Breast epithelium (tissue), 4 donors: ENCODE measurements at regions not wholly inside any gene's neighbourhood (a gene's known extent, or its start where the extent isn't known, plus 50 kb on each side); places are given as distances from the start of the nearest gene placed in this dataset.

Experiments used
- DNase-seq, 2 donors: peaks; one replicate each; pipeline ENCODE4 v3.0.0-alpha.2; 2019; ENCODE audit warnings: low spot score in 2 of 2
- H3K27ac ChIP-seq, 2 donors: fragments of 200-600 bp; sonication (generic) in 1 of 2; one replicate each; pipeline ENCODE4 v1.5.1; 2016 to 2019; ENCODE audit warnings: mild to moderate bottlenecking in 1 of 2
- H3K27me3 ChIP-seq, 2 donors: fragments of 200-600 bp; sonication (generic) in 1 of 2; one replicate each; pipeline versions ENCODE4 v1.5.1 to v1.6.0; 2017 to 2019; ENCODE audit warnings: control low read depth in 1 of 2, mild to moderate bottlenecking in 1 of 2
- H3K36me3 ChIP-seq: fragments of 200-600 bp; one replicate; pipeline ENCODE4 v1.5.1; 2019
- H3K4me1 ChIP-seq, 2 donors: fragments of 200-600 bp; sonication (generic); one replicate each; pipeline ENCODE4 v1.5.1; 2016 to 2019; ENCODE audit warnings: control low read depth in 1 of 2
- H3K4me3 ChIP-seq, 3 donors: fragments of 200-600 bp; sonication (generic); 1 replicate in 2 of 3; 2 replicates in 1 of 3; pipeline ENCODE4 v1.5.1; 2016 to 2019; ENCODE audit warnings: mild to moderate bottlenecking in 3 of 3, moderate library complexity in 2 of 3
- H3K9me3 ChIP-seq, 2 donors: fragments of 200-600 bp; sonication (generic) in 1 of 2; one replicate each; pipeline ENCODE4 v1.5.1; 2016 to 2019; ENCODE audit warnings: control low read depth in 1 of 2
- CTCF ChIP-seq, 3 donors: fragments of 450-650 bp; IDR thresholded peaks; one replicate each; pipeline ENCODE4 v1.5.1; 2016 to 2017; ENCODE audit warnings: antibody characterized with exemption in 3 of 3, mild to moderate bottlenecking in 3 of 3, moderate library complexity in 3 of 3
- POLR2A ChIP-seq: fragments of 450-650 bp; IDR thresholded peaks from one replicate; pipeline ENCODE4 v1.6.1; 2016; ENCODE audit warnings: antibody characterized with exemption, mild to moderate bottlenecking, moderate library complexity
- POLR2AphosphoS5 ChIP-seq, 3 donors: sonication (generic); formaldehyde crosslinking; IDR thresholded peaks; one replicate each; pipeline ENCODE4 v1.6.1; 2017; ENCODE audit warnings: antibody characterized with exemption in 3 of 3
- intact Hi-C: fragments of 100-400 bp; cut with DNase I; formaldehyde crosslinking; loops from one replicate; pipeline ENCODE4 v1.15.1; 2023; ENCODE audit warnings: low total_unique reads

GRCh38 chrX:123807835-123808416 is 51.9 kb upstream of the XIAP start:
- DNase-seq = no peak
- intact Hi-C loops = no loop called here
- Histone ChIP-seq H3K36me3 (no peaks in the 10 kb centered on the region), H3K27me3 (no peaks in the 10 kb centered on the region), H3K9me3 (no peaks in the 10 kb centered on the region), H3K4me1 (no peaks in the 10 kb centered on the region), H3K4me3 (no peak overlapping the region), H3K27ac (no peak overlapping the region)
- TF ChIP-seq POLR2AphosphoS5 (IDR thresholded peaks at IDR 0.05) (no peak), POLR2A (no peak), CTCF (IDR thresholded peaks at IDR 0.05) (no peak)

GRCh38 chrX:123809854-123810375 is 49.9 kb upstream of the XIAP start:
- intact Hi-C loops = no loop called here
- no peaks in the 10 kb centered on the region for H3K27me3 ChIP-seq
- no peaks in the 10 kb centered on the region for H3K36me3 ChIP-seq
- TF ChIP-seq CTCF (IDR thresholded peaks at IDR 0.05) = no peak
- no peak for TF ChIP-seq POLR2AphosphoS5 (IDR thresholded peaks at IDR 0.05)
- TF ChIP-seq POLR2A = no peak
- H3K27ac ChIP-seq = no peak overlapping the region
- H3K9me3 ChIP-seq = no peaks in the 10 kb centered on the region
- H3K4me1 ChIP-seq = no peaks in the 10 kb centered on the region
- no peak for DNase-seq
- no peak overlapping the region for H3K4me3 ChIP-seq
